Activated CD4-positive, CD25-positive, alpha-beta regulatory T cell treated with anti-CD3 and anti-CD28 coated beads, Interleukin-2, amount 50 U/mL, for 72 hours (primary cell): ENCODE measurements at regions not wholly inside any gene's neighbourhood (a gene's known extent, or its start where the extent isn't known, plus 50 kb on each side); places are given as distances from the start of the nearest gene placed in this dataset.

ENCODE experiments used
- DNase-seq: peaks from one replicate; pipeline ENCODE4 v3.0.0; 2021

DNA sequence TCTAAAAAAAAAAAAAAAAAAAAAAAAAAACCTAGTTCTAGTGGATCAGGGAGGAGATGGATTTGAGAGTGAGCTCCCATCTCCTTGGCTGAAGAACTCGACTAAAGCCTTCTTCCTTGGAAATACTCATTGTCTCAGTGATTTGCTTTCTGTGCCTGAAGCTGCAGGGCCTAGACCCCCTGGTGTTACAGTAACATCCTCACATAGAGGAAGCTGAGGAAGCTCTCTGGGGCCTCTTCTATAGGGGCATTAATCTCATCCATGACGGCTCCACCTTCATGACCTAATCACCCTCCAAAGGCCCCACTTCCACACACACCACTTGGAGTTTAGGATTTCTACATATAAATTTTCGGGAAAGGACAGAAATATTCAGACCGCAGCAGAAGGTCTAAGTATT lies 95.9 kb upstream of the ETS2 start:
- no peak for DNase-seq

DNA sequence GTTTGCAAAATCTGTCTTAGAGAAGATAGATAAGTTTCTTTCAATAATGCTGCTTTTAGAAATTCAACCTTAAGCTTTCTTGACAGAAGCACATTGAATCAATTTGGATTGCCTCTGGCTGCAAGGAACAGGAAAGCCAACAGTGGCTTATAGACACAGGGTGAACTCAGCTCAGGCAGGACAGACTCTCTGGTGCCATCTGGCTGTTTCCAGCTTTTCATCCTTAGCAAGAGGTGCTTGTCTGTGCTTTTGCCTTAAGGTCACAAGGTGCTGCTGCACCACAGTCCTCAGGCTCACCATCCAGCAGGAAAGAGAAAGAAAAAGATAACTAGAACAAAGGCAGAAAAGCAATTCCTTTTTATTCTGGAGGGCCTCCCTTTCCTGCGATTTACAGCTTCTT lies 93.7 kb upstream of the ETS2 start:
- DNase-seq: no peak

DNA sequence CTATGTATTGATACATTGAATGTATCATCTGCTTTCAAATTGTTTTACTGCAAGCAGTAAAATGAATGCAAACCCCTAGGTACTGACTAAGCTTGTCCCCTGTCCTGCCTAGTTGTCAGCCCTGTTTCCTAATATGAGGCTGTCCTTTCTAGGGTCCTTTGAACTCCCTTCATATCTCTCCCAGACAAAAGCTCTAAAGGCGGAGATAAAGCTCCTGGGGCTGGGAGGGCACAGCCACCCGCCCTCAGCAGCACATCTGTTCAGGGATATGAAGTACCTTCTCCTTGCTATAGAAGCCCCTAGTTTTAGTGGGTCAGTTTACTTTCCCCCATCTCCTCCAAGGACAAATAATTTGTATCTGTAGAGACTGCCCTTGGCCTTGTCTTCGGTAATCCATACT lies 93.1 kb upstream of the ETS2 start:
- no peak for DNase-seq

DNA sequence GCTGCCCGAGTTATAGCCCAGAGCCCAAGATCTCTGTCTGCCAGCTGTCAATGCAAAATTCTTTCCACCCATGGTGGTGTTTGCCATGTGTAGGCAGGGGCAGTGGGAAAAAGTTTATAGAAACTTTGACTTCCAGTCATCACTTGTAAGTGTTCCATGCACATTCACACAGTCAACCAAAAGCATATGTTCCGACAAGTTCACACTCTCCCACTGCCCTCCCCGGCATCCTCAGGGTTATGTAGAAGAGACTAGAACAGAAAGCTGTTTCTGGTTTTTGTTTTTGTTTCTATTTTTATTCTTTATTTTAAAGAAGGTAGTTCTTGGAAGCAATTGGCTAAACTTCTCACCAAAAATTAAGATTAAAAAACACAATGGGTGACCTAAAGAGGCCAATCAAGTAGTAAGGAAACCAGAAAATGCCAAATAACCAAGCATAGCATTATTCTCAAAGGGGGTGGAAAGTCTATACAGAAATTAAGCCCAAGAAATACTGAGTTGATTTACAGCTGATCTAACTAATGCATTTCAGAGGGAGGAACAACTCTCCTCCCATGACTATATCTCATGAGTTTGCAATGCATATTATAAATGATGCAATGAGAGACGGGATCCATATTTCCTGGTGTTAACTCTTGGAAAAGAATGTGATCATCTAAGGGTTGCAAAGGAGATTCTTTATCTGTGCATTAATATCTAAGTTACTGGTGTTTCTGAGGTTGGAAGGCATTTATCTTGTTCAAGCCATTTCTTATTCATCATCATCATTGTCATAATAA lies 91.5 kb upstream of the ETS2 start:
- no peak for DNase-seq

DNA sequence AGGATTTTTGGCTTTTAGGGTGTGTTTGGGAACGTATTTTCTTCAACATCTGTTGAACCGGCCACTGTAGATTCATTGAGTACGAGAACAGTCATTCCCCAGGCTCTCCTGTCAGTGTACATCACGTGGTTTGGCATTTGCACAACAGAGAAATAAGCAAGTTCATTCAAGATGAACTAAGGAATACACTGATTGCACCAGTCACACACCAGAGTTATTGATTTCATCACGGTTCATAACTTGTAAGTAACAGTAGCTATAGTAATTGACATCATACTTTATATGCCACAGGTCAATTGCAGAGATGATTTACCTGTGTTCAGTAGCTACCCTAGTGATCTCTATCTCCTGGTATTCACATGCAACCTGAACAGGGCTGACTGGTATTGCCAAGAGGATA lies 90.7 kb upstream of the ETS2 start:
- no peak for DNase-seq

DNA sequence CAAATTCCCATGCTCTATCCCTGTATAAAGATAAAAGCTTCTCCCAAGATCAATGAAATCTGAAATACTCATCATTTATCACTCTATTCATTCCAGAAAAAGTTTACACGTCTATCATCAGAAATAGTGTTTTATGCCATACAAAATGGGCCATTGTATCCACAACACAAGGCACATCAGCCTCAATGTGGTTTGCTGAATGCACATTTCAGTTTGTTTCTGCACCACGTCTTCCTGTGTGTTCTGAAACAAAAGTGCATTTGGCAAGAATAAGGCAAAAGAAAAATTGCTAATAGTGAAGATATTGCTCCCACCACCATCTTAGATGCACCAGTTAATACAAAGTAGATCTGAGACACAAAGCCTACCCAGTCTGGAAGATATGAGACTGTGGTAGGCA lies 89.6 kb upstream of the ETS2 start:
- no peak for DNase-seq

DNA sequence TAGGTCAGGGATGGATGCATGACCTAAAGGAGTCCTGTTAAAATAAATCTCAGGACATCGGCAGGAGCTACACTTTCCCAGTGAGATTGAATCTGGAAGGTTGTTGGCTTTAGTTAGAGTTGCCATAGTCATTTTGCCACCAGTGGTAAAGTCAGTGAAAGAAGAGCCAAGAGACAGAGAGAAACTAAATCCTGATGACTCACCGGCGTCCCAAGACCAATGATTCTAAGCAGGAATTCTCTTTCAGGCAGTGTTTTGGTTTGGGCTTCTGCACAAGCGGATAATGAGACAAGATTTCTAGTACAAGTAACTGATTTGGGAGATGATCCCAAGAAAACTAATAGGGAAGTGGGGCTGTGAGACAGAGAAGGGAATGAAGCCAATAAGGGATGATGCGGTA lies 88.8 kb upstream of the ETS2 start:
- no peak for DNase-seq

DNA sequence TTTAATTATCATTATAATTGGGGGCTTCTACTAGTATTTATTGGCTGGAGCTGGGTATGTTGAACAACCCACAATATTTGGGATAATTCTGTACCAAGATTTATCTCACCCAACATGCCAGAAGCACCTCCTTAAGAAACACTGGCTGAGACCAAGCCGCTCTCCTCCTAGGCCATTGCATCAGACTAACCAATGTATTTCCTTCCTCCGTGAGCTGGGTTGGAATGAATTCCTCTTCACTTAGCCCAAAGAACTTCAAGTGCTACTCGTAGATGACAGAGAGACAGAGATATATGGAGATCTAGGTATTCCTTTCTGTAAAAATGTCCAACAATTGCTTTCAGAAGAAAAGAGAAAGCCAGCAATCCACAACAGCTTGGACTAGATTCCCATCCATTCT lies 87.2 kb upstream of the ETS2 start:
- DNase-seq: no peak

DNA sequence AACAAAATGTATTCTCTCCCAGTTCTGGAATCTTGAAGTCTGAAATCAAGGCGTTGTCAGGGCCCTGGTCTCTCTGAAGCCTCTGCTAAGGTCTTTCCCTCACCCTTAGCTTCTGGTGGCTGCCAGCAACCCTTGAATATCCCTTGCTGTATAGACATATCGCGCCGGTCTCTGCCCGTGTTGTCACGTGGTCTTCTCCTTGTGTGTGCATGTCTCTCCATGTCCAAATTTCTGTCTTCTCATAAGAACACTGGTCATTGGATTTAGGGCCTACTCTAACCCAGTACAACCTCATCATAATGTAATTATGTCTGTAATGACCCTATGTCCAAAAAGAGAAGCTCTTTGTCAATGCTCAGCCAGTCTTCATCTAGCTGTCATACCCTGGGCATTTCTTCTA lies 85.7 kb upstream of the ETS2 start:
- DNase-seq: no peak

DNA sequence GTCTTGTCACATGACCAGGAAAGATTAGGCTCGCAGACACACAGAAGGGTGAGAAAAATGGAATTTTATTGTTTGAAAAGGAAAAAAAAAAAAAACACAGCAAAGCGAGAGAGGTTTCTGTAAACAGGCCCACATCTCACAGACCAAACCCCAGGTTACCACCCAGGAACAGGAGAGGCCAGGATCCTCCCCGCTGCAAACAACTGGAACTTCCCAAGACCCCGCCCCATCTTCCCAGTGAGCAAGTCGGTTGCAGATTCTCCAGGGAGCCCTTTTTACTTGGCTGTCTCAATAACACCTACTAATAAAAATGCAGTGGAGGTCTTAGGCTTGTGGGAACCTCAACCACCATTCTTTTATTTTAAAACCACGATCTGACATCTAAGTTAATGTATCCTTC lies 84.7 kb upstream of the ETS2 start:
- DNase-seq: no peak

DNA sequence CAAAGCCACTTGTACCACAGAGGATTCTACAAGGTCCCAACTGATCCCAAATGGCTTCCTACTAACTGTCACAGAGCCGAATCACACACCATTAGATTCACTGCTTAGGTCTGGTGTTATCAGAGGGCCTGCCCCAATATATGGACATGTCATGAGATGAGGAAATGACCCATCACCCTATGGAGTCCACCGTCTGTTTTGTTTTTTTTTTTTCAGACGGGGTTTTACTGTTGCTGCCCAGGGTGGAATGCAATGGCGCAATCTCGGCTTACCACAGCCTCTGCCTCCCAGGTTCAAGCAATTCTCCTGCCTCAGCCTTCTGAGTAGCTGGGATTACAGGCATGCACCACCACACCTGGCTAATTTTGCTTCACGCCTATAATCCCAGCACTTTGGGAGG lies 83.8 kb upstream of the ETS2 start:
- no peak for DNase-seq

DNA sequence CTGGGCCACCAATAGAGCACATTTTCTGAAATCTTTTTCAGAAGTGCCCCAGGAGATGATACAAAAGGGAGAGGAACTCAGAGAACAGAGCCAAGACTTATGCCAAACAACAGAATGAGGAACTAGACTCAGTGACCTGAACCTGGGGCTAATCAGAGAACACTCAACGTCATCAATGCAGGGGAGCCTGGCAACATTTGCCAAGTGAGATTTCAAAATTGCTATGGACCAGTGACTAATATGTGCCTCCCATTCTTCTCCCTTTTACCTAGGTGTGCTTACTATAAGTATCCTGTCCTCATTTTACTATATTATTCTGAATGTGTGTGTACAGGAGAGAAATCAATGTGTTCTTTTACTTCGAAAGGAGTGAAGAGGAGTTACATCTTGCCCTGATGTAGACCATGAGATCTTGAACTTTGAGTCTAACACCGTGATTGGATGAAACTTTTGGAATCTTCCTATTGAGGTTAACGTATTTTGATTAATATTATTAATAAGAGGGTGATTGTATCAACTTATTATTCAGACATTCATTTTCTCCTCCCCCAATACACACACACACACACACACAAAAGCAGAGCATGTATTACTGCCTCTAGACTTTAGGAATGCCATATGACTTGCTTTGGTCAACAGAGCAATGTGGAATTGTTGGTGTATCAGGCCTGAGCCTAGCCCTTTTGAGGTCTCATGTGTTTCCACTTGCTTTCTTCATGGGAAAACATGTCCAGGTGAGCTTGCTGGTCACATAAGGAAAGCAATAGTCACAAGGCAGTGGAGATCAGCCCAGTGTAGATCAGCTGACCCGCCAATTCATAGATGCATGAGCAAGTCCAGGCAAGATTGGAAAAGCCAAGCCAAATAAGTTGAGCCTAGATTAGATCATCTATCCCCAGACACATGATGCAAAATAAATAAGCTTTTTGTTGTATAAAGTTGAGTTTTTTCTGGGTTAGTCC lies 80.3 kb upstream of the ETS2 start:
- no peak for DNase-seq

DNA sequence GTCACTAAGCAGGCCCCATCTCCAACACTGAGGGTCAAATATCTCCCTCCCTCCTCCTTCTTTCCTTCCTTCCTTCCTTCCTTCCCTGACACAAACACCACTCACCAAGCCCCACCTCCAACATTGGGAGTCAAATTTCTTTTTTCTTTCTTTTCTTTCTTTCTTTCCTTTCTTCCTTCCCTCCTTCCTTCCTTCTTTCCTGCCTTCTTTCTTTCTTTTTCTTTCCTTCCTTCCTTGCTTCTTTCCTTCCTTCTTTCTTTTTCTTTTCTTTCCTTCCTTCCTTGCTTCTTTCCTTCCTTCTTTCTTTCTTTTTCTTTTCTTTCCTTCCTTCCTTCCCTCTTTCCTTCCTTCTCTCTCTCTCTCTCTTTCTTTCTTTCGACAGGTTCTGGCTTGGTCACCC lies 79.2 kb upstream of the ETS2 start:
- DNase-seq: no peak

DNA sequence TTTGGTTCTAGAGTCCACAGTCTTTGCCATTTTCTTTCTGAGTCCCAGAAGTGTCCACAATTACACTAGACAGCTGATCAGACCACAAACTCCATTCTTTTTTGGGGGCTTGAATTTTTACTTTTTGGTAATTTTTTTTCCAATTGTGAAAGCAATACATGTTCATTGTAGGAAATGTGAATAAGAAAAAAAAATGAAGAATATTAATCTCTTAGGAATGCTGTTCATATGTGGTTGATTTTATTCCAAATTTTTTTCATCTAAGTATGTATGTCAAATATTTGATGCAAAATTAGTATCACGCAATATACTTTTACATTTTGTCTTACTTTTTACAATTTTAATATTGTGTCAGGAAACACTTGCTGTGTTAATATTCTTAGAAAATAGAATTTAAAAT lies 76.4 kb upstream of the ETS2 start:
- no peak for DNase-seq

DNA sequence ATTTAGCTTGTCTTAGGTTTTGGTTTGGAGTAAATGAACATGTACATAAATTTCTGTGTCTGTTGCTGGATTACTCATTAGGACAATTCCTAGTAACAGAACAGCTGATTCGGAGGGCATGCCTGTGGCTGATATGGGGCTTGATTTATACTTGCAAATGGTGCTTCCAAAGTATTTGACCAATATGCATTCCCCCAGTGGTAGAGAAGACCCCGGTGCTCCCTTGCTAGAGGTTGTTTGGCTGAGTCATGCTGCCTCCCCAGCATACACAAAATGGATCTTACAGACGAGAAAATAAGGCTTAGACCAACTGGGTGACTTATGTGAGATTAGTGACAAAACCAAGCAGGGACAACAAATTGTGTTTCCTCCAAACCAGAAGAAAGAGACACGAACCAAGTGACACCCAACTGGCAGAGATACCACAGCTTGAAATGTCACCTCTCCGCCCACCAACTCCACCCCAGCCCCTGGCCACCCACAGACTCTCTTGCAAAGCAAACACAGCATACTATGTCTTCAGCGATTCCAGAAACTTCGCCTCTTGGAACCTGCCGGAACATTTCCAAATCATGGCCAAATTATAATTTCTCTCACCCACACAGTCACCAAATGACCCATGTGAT lies 75.9 kb upstream of the ETS2 start:
- DNase-seq: no peak

DNA sequence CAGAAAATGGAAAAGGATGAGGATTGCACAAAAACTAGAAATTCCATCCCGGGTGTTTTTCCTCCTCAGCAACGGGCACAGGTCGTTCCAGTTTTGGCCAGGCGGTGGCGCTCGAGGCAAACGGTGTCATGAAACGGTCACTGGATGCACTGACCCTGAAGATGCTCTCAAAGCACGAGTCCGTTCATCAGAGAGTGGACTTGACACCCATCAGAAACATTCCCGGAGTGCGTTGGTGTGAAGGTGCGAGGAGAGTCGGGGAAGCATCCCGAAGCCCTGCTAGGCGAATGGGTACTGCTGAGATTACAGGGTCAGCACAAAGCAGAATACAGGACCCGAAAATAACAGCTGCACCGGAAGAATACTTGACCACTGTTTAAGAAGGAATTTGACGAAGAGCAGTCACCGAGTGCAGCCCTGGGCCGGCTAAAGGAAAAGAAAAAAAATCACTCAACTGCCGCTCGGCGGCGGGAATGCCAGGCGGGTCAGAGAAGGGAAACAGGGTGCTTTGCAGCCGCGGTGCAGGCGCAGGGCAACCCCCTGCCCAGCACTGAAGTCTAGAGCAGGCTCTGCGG lies 71.7 kb upstream of the ETS2 start:
- DNase-seq: peak; percentile 89

DNA sequence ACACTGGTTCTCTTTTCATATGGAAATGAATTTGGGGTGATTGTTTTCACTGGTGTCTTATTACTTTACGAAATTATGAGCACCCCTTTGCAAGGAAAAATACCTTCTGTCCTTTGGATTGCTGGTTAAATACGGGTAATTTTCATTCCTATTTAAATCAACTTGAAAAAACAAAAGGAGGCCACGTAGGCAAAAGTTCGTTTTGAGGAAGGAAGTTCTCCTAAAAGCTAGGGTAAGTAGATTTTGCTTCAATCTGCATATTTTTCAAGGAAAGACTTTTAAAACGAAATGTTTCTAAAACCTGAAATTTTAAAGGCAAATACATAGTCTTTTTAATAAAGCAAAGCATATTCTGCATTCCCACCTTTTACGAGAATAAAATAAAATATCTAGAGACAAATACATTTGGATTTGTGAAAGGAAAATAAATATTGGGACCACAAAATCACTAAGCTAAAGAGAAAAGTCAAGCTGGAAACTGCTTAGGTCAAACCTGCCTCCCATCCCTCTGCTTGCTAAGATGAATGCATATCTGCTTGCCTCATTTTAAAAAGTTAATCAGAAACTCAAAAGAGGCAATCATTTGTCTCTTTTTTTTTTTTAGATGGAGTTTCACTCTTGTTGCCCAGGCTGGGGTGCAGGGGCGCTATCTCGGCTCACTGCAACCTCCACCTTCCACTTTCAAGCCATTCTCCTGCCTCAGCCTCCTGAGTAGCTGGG lies 70.9 kb upstream of the ETS2 start:
- DNase-seq: no peak

DNA sequence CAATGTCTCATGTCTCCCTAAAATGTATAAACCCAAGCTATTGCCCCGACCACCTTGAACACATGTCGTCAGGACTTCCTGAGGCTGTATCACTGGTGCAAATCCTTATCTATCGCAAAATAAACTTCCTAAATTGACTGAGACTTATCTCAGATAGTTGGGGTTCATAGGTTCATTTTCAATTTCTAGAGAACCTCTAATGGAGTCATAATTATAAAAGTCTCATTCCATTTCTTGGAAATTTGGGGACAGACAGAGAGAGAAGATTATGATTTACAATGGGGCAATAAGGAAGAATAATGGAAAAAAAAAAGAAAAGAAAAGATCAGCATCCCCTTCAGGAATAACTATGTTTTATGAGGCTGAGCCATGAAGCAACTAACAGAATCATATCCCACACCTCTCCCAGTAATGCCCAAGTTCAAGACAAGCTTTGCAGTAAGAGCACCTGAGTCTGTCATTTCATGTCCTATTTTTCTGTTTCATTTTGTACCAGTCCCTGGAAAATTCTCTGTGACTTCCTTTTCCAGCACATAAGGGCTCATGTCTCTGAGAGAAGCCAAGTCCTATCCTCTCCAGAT lies 70.0 kb upstream of the ETS2 start:
- no peak for DNase-seq

DNA sequence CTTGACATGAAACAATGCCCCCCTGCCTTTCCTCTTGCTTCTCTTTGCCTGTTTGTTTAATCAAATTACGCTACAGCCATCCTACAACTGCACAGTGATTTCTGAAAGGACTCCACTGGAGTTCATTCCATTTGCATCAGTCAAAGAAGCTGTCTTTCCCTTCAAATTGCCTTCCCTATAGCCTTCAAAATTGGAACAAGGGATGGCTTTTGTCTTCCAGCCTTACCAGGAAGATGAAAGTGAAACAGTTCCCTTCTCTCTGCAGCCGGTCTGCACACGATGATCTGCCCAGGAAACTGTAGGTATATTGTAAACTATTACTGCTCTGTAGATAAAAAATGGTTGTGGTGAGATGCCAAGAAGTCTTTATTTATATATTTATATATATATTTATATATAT lies 65.6 kb upstream of the ETS2 start:
- DNase-seq: no peak

DNA sequence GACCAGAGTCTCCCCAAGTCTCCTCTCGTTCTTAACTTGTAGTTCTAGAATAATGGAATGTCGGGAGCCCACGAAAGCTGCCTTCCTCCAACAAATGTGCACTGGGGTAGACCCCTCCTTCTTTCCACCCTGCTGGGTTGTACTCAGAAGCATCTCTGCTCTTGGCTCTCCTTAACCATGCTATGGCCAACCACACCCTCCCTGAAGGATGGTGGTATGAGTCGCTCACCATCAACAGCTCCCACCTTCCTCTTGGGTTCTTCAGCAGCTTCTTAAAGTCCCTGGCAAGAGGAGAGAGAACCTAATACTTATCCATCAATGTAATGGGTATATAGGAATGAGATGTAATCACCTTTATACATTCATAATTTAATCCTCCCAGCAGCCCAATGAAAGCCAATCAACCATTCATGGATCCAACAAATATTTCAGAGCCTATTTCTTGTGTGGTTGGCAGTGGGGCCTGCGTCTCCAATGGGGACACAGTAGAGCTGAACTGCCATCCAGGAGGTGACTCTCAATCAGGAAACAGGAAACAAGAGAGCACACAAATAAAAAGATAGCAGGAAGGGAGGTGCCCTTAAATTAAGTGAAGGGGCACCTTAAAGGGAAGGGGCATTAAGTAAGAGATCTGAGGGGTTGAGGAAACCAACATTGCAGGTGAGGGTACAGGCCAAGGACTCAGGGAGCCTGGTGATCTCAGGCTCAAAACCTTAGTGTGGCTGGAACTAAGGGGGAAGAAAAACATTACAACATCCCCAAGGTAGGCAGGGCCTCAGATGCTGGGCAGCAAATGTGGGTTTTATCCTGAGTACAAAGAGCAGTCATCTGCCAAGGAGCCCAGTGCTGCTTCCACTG lies 64.4 kb upstream of the ETS2 start:
- DNase-seq: no peak

DNA sequence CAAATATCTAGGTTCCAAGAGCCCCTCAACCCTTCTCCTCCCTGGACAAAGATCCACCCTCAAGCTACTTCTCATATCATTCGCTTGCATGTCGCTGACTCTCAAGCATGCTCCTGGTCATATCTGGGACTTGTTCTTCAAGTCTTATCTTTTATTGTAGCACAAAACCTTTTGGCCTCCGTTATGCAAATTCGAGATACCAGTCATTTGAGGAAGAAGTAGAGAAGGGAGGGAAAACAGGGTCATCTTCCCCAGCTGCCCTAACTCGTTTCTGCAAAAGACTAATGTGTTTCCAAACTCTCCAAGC lies 63.8 kb upstream of the ETS2 start:
- no peak for DNase-seq
